DND-41 (cell line): ENCODE measurements at regions not wholly inside any gene's neighbourhood (a gene's known extent, or its start where the extent isn't known, plus 50 kb on each side); places are given as distances from the start of the nearest gene placed in this dataset.
"Not testable (repeated sequence)": the region's sequence is repeated elsewhere in the genome, so short reads cannot be mapped to it uniquely, and the experiment has no call there.

Experiments
- EZH2 ChIP-seq: IDR thresholded peaks from 3 replicates; pipeline ENCODE4 v1.6.1; 2012; ENCODE audit warnings: borderline replicate concordance, low read depth, mild to moderate bottlenecking, moderate library complexity, low read length, inconsistent platforms; ENCODE audit not compliant: severe bottlenecking
- TF ChIP-seq, protein P1 (sequence below): IDR thresholded peaks from 2 replicates; pipeline ENCODE4 v1.5.1; 2012; ENCODE audit warnings: borderline replicate concordance, low read length, moderate library complexity, mild to moderate bottlenecking; ENCODE audit not compliant: poor library complexity, severe bottlenecking; ENCODE audit errors: extremely low read depth

DNA sequence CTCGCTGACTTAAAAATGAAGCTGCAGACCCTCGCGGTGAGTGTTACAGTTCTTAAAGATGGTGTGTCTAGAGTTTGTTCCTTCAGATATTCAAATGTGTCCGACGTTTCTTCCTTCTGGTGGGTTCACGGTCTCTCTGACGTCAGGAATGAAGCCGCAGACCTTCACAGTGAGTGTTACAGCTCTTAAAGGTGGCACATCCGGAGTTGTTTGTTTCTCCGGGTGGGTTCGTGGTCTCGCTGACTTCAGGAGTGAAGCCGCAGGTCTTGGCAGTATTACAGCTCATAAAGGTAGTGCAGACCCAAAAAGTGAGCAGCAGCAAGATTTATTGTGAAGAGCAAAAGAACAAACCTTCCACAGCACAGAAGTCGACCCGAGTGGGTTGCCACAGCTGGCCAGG lies 316.1 kb downstream of the SIPA1L2 start:
- TF ChIP-seq, protein P1, sequence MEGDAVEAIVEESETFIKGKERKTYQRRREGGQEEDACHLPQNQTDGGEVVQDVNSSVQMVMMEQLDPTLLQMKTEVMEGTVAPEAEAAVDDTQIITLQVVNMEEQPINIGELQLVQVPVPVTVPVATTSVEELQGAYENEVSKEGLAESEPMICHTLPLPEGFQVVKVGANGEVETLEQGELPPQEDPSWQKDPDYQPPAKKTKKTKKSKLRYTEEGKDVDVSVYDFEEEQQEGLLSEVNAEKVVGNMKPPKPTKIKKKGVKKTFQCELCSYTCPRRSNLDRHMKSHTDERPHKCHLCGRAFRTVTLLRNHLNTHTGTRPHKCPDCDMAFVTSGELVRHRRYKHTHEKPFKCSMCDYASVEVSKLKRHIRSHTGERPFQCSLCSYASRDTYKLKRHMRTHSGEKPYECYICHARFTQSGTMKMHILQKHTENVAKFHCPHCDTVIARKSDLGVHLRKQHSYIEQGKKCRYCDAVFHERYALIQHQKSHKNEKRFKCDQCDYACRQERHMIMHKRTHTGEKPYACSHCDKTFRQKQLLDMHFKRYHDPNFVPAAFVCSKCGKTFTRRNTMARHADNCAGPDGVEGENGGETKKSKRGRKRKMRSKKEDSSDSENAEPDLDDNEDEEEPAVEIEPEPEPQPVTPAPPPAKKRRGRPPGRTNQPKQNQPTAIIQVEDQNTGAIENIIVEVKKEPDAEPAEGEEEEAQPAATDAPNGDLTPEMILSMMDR, result not testable (repeated sequence)
- TF ChIP-seq EZH2, result not testable (repeated sequence)
